GM06990 (cell line): ENCODE measurements at regions not wholly inside any gene's neighbourhood (a gene's known extent, or its start where the extent isn't known, plus 50 kb on each side); places are given as distances from the start of the nearest gene placed in this dataset.

Source experiments
- DNase-seq: peaks from one replicate; pipeline ENCODE4 v3.0.0-alpha.2; 2011; ENCODE audit not compliant: insufficient read length; ENCODE audit errors: extremely low read depth
- H3K27me3 ChIP-seq: replicated peaks from 2 replicates; pipeline ENCODE4 v1.6.0; 2011; ENCODE audit warnings: low read length; ENCODE audit not compliant: control insufficient read depth, insufficient read depth
- H3K36me3 ChIP-seq: 2 replicates; pipeline ENCODE4 v1.5.1; 2011; ENCODE audit warnings: low read length; ENCODE audit not compliant: control insufficient read depth, insufficient read depth
- H3K4me3 ChIP-seq: replicated peaks from 2 replicates; pipeline ENCODE4 v1.5.1; 2011; ENCODE audit warnings: low read depth, mild to moderate bottlenecking, control low read depth, low read length
- CTCF ChIP-seq: IDR thresholded peaks from 2 replicates; pipeline ENCODE4 v1.5.1; 2011; ENCODE audit warnings: low read length, control low read depth, mild to moderate bottlenecking, inconsistent platforms; ENCODE audit not compliant: insufficient read depth, poor library complexity, severe bottlenecking

GRCh38 chr13:111912991-111913760 lies 153.8 kb upstream of the SOX1 start:
- Histone ChIP-seq H3K27me3 (no peaks in the 10 kb centered on the region), H3K4me3 (no peak overlapping the region), H3K36me3 (no peaks in the 10 kb centered on the region)
- no peak for TF ChIP-seq CTCF
- no peak for DNase-seq

- no peak overlapping the region for H3K4me3 ChIP-seq
- DNase-seq: no peak
- H3K36me3 ChIP-seq: no peaks in the 10 kb centered on the region
- TF ChIP-seq CTCF: no peak
- H3K27me3 ChIP-seq: no peaks in the 10 kb centered on the region
These were observed 153.2 kb upstream of the SOX1 start for GRCh38 chr13:111913761-111914140.

GRCh38 chr13:111914241-111915103 lies 152.5 kb upstream of the SOX1 start:
- Histone ChIP-seq H3K36me3 (no peaks in the 10 kb centered on the region), H3K27me3 (no peaks in the 10 kb centered on the region), H3K4me3 (no peak overlapping the region)
- TF ChIP-seq CTCF: no peak
- DNase-seq: no peak

GRCh38 chr13:111915104-111915551 lies 151.8 kb upstream of the SOX1 start:
- TF ChIP-seq CTCF: no peak
- H3K4me3 ChIP-seq: no peak overlapping the region

GRCh38 chr13:111916201-111916600 lies 150.7 kb upstream of the SOX1 start:
- Histone ChIP-seq H3K36me3 (no peaks in the 10 kb centered on the region), H3K4me3 (no peak overlapping the region), H3K27me3 (no peaks in the 10 kb centered on the region)
- DNase-seq: no peak
- TF ChIP-seq CTCF: no peak

More at GRCh38 chr13:111915104-111915551, 151.8 kb upstream of the SOX1 start:
- DNase-seq: no peak
- no peaks in the 10 kb centered on the region for H3K27me3 ChIP-seq
- no peaks in the 10 kb centered on the region for H3K36me3 ChIP-seq
